SK-N-SH (cell line): ENCODE measurements at regions not wholly inside any gene's neighbourhood (a gene's known extent, or its start where the extent isn't known, plus 50 kb on each side); places are given as distances from the start of the nearest gene placed in this dataset.

ENCODE experiments used
- CTCF ChIA-PET: fragments of 300-600, 350-600 bp; formaldehyde crosslinking; extraction: SDS; loops from one replicate; lab custom pipeline; 2021; lab: Yijun Ruan, JAX
- POLR2A ChIA-PET: fragments of 350-600 bp; sonication (Branson Sonifier 250); formaldehyde crosslinking; extraction: SDS; loops from one replicate; lab custom pipeline; 2020; ENCODE audit warnings: antibody characterized with exemption, inconsistent platforms; lab: Yijun Ruan, JAX
- DNase-seq: peaks from one replicate; pipeline ENCODE4 v3.0.0; 2012
- H2AFZ ChIP-seq: fragments of 200-600 bp; sonication (generic); 2 replicates; pipeline ENCODE4 v1.8.1; 2016; ENCODE audit warnings: antibody characterized with exemption, mild to moderate bottlenecking, low read depth
- H3F3A ChIP-seq: fragments of 200-600 bp; sonication (generic); replicated peaks from 2 replicates; pipeline ENCODE3; 2016; ENCODE audit warnings: antibody characterized with exemption, mild to moderate bottlenecking; ENCODE audit not compliant: insufficient read depth
- H3K27ac ChIP-seq, 2 experiments: fragments of 200-500 bp in 1 of 2; fragments of 200-600 bp in 1 of 2; sonication (Bioruptor generic) in 1 of 2; sonication (generic), shearing (Covaris generic) in 1 of 2; 2 replicates each; pipeline versions ENCODE4 v1.5.1 to v1.6.1; 2014 to 2016; ENCODE audit warnings: low read depth in 2 of 2, inconsistent platforms in 1 of 2, low read length in 1 of 2, mild to moderate bottlenecking in 1 of 2, mixed read lengths in 1 of 2
- H3K27me3 ChIP-seq: fragments of 200-600 bp; sonication (generic), shearing (Covaris generic); 2 replicates; pipeline ENCODE4 v1.6.1; 2016; ENCODE audit warnings: mixed run types; ENCODE audit not compliant: insufficient read depth
- H3K36me3 ChIP-seq, 2 experiments: fragments of 200-500 bp in 1 of 2; fragments of 200-600 bp in 1 of 2; sonication (Bioruptor generic) in 1 of 2; sonication (generic) in 1 of 2; replicated peaks in 1 of 2; 2 replicates each; pipeline versions ENCODE3 to v1.5.1; 2014 to 2016; ENCODE audit warnings: low read length in 1 of 2, mild to moderate bottlenecking in 1 of 2; ENCODE audit not compliant: insufficient read depth in 2 of 2, control insufficient read depth in 1 of 2
- H3K4me1 ChIP-seq, 2 experiments: fragments of 200-500 bp in 1 of 2; fragments of 200-600 bp in 1 of 2; sonication (Bioruptor generic) in 1 of 2; sonication (generic), shearing (Covaris generic) in 1 of 2; 2 replicates each; pipeline versions ENCODE4 v1.5.1 to v1.6.1; 2014 to 2016; ENCODE audit warnings: low read depth in 1 of 2, low read length in 1 of 2, mixed run types in 1 of 2; ENCODE audit not compliant: insufficient read depth in 2 of 2, control insufficient read depth in 1 of 2
- H3K4me2 ChIP-seq: fragments of 200-600 bp; sonication (generic), shearing (Covaris generic); 2 replicates; pipeline ENCODE4 v1.6.1; 2017; ENCODE audit warnings: mixed run types
- H3K4me3 ChIP-seq, 2 experiments: fragments of 200-500 bp in 1 of 2; fragments of 200-600 bp in 1 of 2; sonication (Bioruptor generic) in 1 of 2; sonication (generic), shearing (Covaris generic) in 1 of 2; 2 replicates each; pipeline versions ENCODE4 v1.5.1 to v1.8.1; 2014 to 2016; ENCODE audit warnings: low read depth in 2 of 2, inconsistent platforms in 1 of 2, low read length in 1 of 2, mild to moderate bottlenecking in 1 of 2, mixed read lengths in 1 of 2, moderate library complexity in 1 of 2
- H3K79me2 ChIP-seq: fragments of 200-600 bp; sonication (generic); 2 replicates; pipeline ENCODE4 v1.8.1; 2017; ENCODE audit warnings: mild to moderate bottlenecking; ENCODE audit not compliant: insufficient read depth
- H3K9ac ChIP-seq: fragments of 200-600 bp; sonication (generic); 2 replicates; pipeline ENCODE4 v1.6.1; 2017; ENCODE audit warnings: mixed run types
- H3K9me2 ChIP-seq: fragments of 200-600 bp; sonication (generic); 2 replicates; pipeline ENCODE4 v1.6.1; 2017; ENCODE audit warnings: mixed run types
- H3K9me3 ChIP-seq: fragments of 200-600 bp; sonication (generic); 2 replicates; pipeline ENCODE4 v1.6.1; 2017; ENCODE audit warnings: mixed run types, mild to moderate bottlenecking, moderate library complexity
- H4K20me1 ChIP-seq: fragments of 200-600 bp; sonication (generic); 2 replicates; pipeline ENCODE4 v1.6.1; 2017; ENCODE audit warnings: mild to moderate bottlenecking, mixed run types; ENCODE audit not compliant: insufficient read depth
- EP300 ChIP-seq, 2 experiments: IDR thresholded peaks; 2 replicates each; pipeline versions ENCODE4 v1.4.0 to v1.6.1; 2012; ENCODE audit warnings: borderline replicate concordance in 1 of 2, low read depth in 1 of 2, low read length in 1 of 2
- EZH2phosphoT487 ChIP-seq: fragments of 200-600 bp; sonication (generic); IDR thresholded peaks from 2 replicates; pipeline ENCODE4 v1.6.1; 2017; ENCODE audit warnings: low read depth, mixed run types, mild to moderate bottlenecking, antibody characterized with exemption, moderate library complexity, borderline replicate concordance
- FOSL2 ChIP-seq: IDR thresholded peaks from 2 replicates; pipeline ENCODE4 v1.4.0; 2012; ENCODE audit warnings: low read depth, mild to moderate bottlenecking, moderate library complexity, borderline replicate concordance
- FOXJ3 ChIP-seq: sonication (generic); formaldehyde crosslinking; IDR thresholded peaks from 2 replicates; pipeline ENCODE4 v1.5.1; 2020; ENCODE audit warnings: mild to moderate bottlenecking, missing genetic modification reagents
- MEF2A ChIP-seq: IDR thresholded peaks from 2 replicates; pipeline ENCODE4 v1.4.0; 2012; ENCODE audit warnings: low read depth, borderline replicate concordance
- MXI1 ChIP-seq: IDR thresholded peaks from 2 replicates; pipeline ENCODE4 v1.6.1; 2012; ENCODE audit warnings: mild to moderate bottlenecking, low read depth, low read length, improper control_type of control experiment
- NFIC ChIP-seq: IDR thresholded peaks from 2 replicates; pipeline ENCODE4 v1.4.0; 2012; ENCODE audit warnings: borderline replicate concordance
- RAD21 ChIP-seq: IDR thresholded peaks from 2 replicates; pipeline ENCODE4 v1.6.1; 2012; ENCODE audit warnings: mild to moderate bottlenecking, low read length
- SMC3 ChIP-seq: IDR thresholded peaks from 2 replicates; pipeline ENCODE4 v1.6.1; 2012; ENCODE audit warnings: low read depth, low read length, improper control_type of control experiment
- WGBS: methylation state at CpG from one replicate; pipeline ENCODE4 v1.1.6; 2017; ENCODE audit warnings: low lambda C conversion rate; 5-methylcytosine and 5-hydroxymethylcytosine counted together
- TF ChIP-seq, protein P1 (sequence below): fragments of 150-350 bp; IDR thresholded peaks from 2 replicates; pipeline ENCODE4 v1.6.1; 2017; ENCODE audit warnings: antibody characterized with exemption, low read length, low read depth, borderline replicate concordance
- TF ChIP-seq, protein P2 (sequence below): IDR thresholded peaks from 2 replicates; pipeline ENCODE4; 2012
- TF ChIP-seq, protein P3 (sequence below): IDR thresholded peaks from 2 replicates; pipeline ENCODE4 v1.4.0; 2012; ENCODE audit warnings: low read depth
- TF ChIP-seq, protein P4 (sequence below): fragments of 200-600 bp; sonication (generic); IDR thresholded peaks from 2 replicates; pipeline ENCODE4 v1.6.1; 2017; ENCODE audit warnings: antibody characterized with exemption, mild to moderate bottlenecking, moderate library complexity
- TF ChIP-seq, protein P5 (sequence below): fragments of 150-350 bp; IDR thresholded peaks from 2 replicates; pipeline ENCODE4 v1.6.1; 2016; ENCODE audit warnings: mild to moderate bottlenecking, low read depth, low read length
- TF ChIP-seq, protein P6 (sequence below): IDR thresholded peaks from 2 replicates; pipeline ENCODE4 v1.6.1; 2012; ENCODE audit warnings: mild to moderate bottlenecking, low read depth, low read length, moderate library complexity

DNA sequence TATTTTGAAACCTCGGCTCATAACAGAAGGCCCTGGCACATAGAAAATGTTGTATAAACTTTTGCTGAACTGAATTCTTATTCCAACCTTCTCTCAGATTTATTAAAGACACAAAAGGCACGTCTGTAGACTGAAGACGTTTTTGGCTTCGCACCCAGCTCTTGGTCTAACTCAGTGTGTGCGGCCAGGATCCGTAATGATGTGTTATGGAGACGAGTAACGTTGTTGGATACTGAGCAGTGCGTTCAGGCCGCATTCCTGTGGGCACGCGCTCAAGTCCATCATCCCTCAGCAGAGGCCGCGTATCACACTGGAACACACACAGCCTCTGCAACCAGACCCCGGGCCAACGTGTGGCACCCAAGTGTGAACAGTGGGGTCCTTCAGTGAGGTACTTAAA, 154.8 kb upstream of the RAB4A start:
- H3F3A ChIP-seq: no peaks in the 10 kb centered on the region
- 91% methylated on average over 16 of the region's 16 CpGs for WGBS
- POLR2A ChIA-PET: no interaction called here
- no peaks in the 10 kb centered on the region for H3K27me3 ChIP-seq
- H4K20me1 ChIP-seq: no peaks in the 10 kb centered on the region
- H2AFZ ChIP-seq: no peak overlapping the region
- H3K4me3 ChIP-seq: no peak overlapping the region
- TF ChIP-seq, protein P1, sequence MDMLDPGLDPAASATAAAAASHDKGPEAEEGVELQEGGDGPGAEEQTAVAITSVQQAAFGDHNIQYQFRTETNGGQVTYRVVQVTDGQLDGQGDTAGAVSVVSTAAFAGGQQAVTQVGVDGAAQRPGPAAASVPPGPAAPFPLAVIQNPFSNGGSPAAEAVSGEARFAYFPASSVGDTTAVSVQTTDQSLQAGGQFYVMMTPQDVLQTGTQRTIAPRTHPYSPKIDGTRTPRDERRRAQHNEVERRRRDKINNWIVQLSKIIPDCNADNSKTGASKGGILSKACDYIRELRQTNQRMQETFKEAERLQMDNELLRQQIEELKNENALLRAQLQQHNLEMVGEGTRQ: no peak
- TF ChIP-seq EZH2phosphoT487 (no peak), SMC3 (no peak), RAD21 (no peak), MEF2A (no peak), NFIC (no peak), FOXJ3 (CRISPR knock-in tag) (no peak)
- TF ChIP-seq, protein P2, sequence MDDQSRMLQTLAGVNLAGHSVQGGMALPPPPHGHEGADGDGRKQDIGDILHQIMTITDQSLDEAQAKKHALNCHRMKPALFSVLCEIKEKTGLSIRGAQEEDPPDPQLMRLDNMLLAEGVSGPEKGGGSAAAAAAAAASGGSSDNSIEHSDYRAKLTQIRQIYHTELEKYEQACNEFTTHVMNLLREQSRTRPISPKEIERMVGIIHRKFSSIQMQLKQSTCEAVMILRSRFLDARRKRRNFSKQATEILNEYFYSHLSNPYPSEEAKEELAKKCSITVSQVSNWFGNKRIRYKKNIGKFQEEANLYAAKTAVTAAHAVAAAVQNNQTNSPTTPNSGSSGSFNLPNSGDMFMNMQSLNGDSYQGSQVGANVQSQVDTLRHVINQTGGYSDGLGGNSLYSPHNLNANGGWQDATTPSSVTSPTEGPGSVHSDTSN: no peak
- TF ChIP-seq, protein P3, sequence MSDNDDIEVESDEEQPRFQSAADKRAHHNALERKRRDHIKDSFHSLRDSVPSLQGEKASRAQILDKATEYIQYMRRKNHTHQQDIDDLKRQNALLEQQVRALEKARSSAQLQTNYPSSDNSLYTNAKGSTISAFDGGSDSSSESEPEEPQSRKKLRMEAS: no peak
- TF ChIP-seq, protein P4, sequence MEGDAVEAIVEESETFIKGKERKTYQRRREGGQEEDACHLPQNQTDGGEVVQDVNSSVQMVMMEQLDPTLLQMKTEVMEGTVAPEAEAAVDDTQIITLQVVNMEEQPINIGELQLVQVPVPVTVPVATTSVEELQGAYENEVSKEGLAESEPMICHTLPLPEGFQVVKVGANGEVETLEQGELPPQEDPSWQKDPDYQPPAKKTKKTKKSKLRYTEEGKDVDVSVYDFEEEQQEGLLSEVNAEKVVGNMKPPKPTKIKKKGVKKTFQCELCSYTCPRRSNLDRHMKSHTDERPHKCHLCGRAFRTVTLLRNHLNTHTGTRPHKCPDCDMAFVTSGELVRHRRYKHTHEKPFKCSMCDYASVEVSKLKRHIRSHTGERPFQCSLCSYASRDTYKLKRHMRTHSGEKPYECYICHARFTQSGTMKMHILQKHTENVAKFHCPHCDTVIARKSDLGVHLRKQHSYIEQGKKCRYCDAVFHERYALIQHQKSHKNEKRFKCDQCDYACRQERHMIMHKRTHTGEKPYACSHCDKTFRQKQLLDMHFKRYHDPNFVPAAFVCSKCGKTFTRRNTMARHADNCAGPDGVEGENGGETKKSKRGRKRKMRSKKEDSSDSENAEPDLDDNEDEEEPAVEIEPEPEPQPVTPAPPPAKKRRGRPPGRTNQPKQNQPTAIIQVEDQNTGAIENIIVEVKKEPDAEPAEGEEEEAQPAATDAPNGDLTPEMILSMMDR: no peak
- TF ChIP-seq, protein P5, sequence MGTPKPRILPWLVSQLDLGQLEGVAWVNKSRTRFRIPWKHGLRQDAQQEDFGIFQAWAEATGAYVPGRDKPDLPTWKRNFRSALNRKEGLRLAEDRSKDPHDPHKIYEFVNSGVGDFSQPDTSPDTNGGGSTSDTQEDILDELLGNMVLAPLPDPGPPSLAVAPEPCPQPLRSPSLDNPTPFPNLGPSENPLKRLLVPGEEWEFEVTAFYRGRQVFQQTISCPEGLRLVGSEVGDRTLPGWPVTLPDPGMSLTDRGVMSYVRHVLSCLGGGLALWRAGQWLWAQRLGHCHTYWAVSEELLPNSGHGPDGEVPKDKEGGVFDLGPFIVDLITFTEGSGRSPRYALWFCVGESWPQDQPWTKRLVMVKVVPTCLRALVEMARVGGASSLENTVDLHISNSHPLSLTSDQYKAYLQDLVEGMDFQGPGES: no peak
- no peaks in the 10 kb centered on the region for H3K9me2 ChIP-seq
- no peaks in the 10 kb centered on the region for H3K9me3 ChIP-seq
- CTCF ChIA-PET: interaction anchor here (1.7 kb wide), 1 partner anchor 111 kb away, joined by 5 read pairs; no protein-coding TSS in a partner anchor
- H3K4me2 ChIP-seq: no peak overlapping the region
- peak overlapping the region in 1 of 2 experiments; percentile 3; a peak in 1 of 4 replicates for H3K27ac ChIP-seq
- DNase-seq: no peak
- no peaks in the 10 kb centered on the region for H3K79me2 ChIP-seq
- no peak overlapping the region for H3K9ac ChIP-seq
- peaks cover 0 to 22% of the 10 kb centered on the region in 2 experiments; a peak in 2 of 4 replicates for H3K4me1 ChIP-seq
- H3K36me3 ChIP-seq: no peaks in the 10 kb centered on the region

DNA sequence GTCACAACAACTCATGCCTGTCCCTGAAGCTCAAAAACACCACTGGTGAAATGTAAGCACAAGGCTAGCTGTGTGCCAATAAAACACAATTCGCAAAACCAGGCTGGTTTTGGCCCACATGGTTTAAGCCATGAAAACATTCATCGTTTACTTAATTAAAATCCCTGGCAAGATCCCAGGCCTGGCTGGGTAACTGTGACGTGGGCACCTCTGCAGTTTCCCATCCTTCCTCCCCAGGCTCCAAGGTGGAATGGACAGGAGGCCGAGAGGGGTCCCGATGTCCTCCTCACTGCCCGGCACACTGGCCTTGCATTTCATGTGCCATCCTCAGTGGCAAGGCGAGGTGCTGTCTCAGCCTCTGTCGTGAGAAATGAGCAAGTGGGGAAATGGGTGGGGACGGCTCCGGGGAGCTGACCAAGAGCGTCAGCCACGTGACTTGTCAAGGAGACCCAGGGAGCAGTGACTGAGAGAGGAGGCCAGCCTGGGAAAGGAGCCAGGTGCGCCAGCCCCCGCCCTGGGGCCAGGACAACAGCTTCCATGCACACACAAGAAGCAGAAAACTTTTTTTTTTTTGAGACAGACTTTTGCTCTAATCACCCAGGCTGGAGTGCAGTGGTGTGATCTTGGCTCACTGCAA, 153.1 kb upstream of the RAB4A start:
- Histone ChIP-seq H3K9me2 (no peaks in the 10 kb centered on the region), H3K27ac (no peak overlapping the region), H3K36me3 (no peaks in the 10 kb centered on the region), H4K20me1 (no peaks in the 10 kb centered on the region), H3K4me1 (peaks cover 0 to 22% of the 10 kb centered on the region in 2 experiments; a peak in 2 of 4 replicates), H3K9ac (no peak overlapping the region), H2AFZ (no peak overlapping the region), H3K9me3 (no peaks in the 10 kb centered on the region), H3K4me3 (no peak overlapping the region), H3K27me3 (no peaks in the 10 kb centered on the region), H3K4me2 (no peak overlapping the region), H3F3A (no peaks in the 10 kb centered on the region), H3K79me2 (no peaks in the 10 kb centered on the region)
- ChIA-PET POLR2A (no interaction called here), CTCF (interaction anchor here (0.6 kb wide), 1 partner anchor 56 kb away, joined by 3 read pairs; no protein-coding TSS in a partner anchor)
- no peak for DNase-seq
- 50% methylated on average over 8 of the region's 14 CpGs for WGBS
- TF ChIP-seq EP300 (IDR thresholded peaks at IDR 0.05; ENCODE audit: borderline replicate concordance in 1 of 2, low read depth in 1 of 2, low read length in 1 of 2) (no peak), MXI1 (no peak), MEF2A (no peak), FOSL2 (no peak), EZH2phosphoT487 (no peak)
- TF ChIP-seq, protein P6, sequence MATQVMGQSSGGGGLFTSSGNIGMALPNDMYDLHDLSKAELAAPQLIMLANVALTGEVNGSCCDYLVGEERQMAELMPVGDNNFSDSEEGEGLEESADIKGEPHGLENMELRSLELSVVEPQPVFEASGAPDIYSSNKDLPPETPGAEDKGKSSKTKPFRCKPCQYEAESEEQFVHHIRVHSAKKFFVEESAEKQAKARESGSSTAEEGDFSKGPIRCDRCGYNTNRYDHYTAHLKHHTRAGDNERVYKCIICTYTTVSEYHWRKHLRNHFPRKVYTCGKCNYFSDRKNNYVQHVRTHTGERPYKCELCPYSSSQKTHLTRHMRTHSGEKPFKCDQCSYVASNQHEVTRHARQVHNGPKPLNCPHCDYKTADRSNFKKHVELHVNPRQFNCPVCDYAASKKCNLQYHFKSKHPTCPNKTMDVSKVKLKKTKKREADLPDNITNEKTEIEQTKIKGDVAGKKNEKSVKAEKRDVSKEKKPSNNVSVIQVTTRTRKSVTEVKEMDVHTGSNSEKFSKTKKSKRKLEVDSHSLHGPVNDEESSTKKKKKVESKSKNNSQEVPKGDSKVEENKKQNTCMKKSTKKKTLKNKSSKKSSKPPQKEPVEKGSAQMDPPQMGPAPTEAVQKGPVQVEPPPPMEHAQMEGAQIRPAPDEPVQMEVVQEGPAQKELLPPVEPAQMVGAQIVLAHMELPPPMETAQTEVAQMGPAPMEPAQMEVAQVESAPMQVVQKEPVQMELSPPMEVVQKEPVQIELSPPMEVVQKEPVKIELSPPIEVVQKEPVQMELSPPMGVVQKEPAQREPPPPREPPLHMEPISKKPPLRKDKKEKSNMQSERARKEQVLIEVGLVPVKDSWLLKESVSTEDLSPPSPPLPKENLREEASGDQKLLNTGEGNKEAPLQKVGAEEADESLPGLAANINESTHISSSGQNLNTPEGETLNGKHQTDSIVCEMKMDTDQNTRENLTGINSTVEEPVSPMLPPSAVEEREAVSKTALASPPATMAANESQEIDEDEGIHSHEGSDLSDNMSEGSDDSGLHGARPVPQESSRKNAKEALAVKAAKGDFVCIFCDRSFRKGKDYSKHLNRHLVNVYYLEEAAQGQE: no peak
- TF ChIP-seq, protein P2: no peak
